GM06990 (cell line): ENCODE measurements at regions not wholly inside any gene's neighbourhood (a gene's known extent, or its start where the extent isn't known, plus 50 kb on each side); places are given as distances from the start of the nearest gene placed in this dataset.

Experiments
- DNase-seq: peaks from one replicate; pipeline ENCODE4 v3.0.0-alpha.2; 2011; ENCODE audit not compliant: insufficient read length; ENCODE audit errors: extremely low read depth
- H3K27me3 ChIP-seq: replicated peaks from 2 replicates; pipeline ENCODE4 v1.6.0; 2011; ENCODE audit warnings: low read length; ENCODE audit not compliant: control insufficient read depth, insufficient read depth
- H3K36me3 ChIP-seq: 2 replicates; pipeline ENCODE4 v1.5.1; 2011; ENCODE audit warnings: low read length; ENCODE audit not compliant: control insufficient read depth, insufficient read depth
- H3K4me3 ChIP-seq: replicated peaks from 2 replicates; pipeline ENCODE4 v1.5.1; 2011; ENCODE audit warnings: low read depth, mild to moderate bottlenecking, control low read depth, low read length
- TF ChIP-seq, protein P1 (sequence below): IDR thresholded peaks from 2 replicates; pipeline ENCODE4 v1.5.1; 2011; ENCODE audit warnings: low read length, control low read depth, mild to moderate bottlenecking, inconsistent platforms; ENCODE audit not compliant: insufficient read depth, poor library complexity, severe bottlenecking

DNA sequence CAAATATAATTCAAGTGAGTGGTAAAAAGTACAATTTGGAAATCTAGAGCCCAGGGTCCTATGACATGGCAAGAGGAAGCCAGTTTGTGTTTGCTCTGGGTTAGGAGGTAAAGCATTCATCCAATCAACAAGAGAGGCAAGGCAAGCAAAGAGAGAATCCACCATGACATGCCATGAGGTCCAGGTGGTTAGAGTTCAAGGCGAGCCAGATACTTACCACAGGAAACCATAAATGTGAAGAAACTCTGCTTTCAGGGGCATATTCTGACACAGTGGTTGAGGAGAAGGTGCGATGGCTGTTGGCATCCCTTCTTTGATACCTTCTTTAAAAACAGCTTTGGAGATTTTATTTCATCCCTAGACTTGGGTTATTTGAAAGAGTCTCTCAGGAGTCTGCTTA lies 193.8 kb upstream of the MAN1A1 start:
- TF ChIP-seq, protein P1, sequence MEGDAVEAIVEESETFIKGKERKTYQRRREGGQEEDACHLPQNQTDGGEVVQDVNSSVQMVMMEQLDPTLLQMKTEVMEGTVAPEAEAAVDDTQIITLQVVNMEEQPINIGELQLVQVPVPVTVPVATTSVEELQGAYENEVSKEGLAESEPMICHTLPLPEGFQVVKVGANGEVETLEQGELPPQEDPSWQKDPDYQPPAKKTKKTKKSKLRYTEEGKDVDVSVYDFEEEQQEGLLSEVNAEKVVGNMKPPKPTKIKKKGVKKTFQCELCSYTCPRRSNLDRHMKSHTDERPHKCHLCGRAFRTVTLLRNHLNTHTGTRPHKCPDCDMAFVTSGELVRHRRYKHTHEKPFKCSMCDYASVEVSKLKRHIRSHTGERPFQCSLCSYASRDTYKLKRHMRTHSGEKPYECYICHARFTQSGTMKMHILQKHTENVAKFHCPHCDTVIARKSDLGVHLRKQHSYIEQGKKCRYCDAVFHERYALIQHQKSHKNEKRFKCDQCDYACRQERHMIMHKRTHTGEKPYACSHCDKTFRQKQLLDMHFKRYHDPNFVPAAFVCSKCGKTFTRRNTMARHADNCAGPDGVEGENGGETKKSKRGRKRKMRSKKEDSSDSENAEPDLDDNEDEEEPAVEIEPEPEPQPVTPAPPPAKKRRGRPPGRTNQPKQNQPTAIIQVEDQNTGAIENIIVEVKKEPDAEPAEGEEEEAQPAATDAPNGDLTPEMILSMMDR: no peak
- H3K4me3 ChIP-seq: no peak overlapping the region
- no peaks in the 10 kb centered on the region for H3K36me3 ChIP-seq
- no peaks in the 10 kb centered on the region for H3K27me3 ChIP-seq
- DNase-seq: no peak

DNA sequence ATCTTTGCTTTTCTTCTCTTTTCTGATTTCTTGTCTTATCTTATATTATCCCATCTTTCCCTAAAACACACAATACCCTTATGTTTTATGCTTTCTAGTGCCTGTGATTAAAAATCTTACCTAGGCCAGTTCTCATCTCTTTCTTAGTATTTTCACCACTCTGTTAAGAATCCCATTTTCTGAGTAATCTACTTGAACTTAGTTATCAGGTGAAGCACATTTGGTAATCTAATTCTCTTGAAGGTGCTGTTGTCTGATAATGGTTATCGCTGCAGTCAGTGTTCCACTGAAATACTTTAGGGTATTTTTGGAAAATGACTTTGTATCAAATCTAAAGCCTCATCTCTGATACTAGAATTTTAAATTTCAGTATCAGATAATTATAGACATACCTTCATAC lies 192.5 kb upstream of the MAN1A1 start:
- DNase-seq: no peak
- H3K27me3 ChIP-seq: no peaks in the 10 kb centered on the region
- H3K36me3 ChIP-seq: no peaks in the 10 kb centered on the region

DNA sequence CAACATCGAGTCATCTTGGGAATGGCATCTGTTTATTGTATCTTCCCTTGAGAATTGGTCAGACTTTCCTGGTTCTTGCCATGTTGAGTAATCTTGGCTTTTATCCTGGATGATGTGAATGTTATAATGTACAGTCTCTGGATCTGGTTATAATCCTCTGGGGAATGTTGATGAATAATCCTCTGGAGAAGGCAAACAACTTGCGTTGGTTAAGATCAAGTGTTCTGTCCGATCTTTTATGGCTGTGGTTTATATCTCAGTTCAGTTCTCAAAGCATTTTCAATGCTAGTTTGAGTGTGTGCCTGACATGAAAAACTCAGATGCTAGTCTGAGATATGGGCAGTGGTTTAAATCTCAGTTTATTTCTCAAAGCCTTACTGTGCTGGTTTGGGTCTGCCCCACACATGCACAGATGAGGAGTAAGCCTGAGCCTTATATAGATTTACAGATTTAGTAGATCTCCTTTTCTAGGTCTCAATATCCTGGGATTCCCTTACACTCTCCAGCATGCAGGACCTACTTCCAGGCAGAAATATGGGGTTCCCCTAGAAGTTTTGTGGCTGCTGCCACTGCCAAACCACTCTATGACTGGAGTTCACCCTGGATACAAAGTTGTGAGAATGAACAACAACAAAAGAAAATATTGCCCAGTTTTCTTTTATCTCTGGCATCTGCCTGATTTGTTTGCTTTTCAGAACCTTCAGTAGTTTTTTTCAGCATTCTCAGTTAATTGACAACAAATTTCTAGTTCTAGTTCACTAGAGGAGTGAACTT lies 191.8 kb upstream of the MAN1A1 start:
- DNase-seq: no peak
- no peaks in the 10 kb centered on the region for H3K27me3 ChIP-seq
- TF ChIP-seq, protein P1: no peak
- no peaks in the 10 kb centered on the region for H3K36me3 ChIP-seq
- H3K4me3 ChIP-seq: no peak overlapping the region

More for the DNA sequence above, 192.5 kb upstream of the MAN1A1 start:
- H3K4me3 ChIP-seq: no peak overlapping the region
- TF ChIP-seq, protein P1: no peak

DNA sequence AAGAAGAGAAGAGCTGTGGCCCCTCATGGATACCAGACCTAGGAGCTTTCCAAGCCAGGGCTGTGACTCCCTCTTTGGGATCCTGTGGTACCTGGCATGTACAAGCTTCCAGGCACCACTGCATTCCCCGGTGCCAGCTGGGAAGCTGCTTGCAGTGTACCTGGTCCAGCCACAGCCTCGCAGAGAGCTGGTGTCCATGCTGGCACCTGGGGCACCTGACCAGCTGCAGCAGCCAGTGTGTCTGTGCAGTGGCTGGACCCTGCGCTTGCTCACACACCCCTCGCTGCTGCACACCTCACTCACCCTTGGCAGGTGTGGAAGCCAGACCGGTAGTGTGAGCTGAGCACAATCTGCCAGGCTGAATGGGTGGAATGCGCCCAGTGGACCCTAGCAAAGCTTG lies 190.9 kb upstream of the MAN1A1 start:
- Histone ChIP-seq H3K36me3 (no peaks in the 10 kb centered on the region), H3K27me3 (no peaks in the 10 kb centered on the region), H3K4me3 (no peak overlapping the region)
- TF ChIP-seq, protein P1: no peak
- DNase-seq: no peak

DNA sequence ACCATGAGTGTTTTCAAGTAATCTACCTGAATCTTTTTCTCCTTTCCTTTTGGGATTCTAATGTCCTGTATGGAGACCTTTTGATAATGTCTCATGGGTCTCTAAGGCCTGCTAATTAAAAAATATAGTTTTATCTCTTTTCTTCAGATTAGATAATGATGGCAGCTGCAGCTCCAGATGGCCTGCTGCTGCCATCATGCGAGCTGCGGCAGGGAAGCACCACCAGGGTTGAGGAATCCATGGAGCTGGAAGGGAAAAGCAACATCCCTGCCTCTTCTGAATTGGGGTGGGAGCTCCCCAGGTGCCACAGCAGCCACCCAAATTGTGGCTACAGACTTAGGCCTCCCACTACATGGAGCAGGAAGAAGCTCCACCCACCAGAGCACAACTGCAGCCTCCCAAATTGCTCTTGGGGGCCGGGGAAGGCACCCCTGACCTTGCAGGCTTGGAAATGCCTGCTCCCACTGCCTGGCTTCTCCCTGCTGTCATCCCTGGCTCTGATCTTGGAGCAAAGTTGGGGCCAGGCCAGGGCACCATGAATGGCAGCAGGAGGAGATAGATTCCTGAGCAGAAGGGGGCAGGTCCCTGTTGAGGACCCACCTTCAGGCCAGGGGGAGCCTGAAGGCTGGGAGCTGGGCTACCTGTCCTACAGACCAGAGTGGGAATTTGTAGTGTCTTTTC lies 189.6 kb upstream of the MAN1A1 start:
- H3K4me3 ChIP-seq: no peak overlapping the region
- no peak for DNase-seq
- H3K36me3 ChIP-seq: no peaks in the 10 kb centered on the region
- no peaks in the 10 kb centered on the region for H3K27me3 ChIP-seq
- TF ChIP-seq, protein P1: no peak
